ENCODE measurements at regions not wholly inside any gene's neighbourhood (a gene's known extent, or its start where the extent isn't known, plus 50 kb on each side); places are given as distances from the start of the nearest gene placed in this dataset.

DNA sequence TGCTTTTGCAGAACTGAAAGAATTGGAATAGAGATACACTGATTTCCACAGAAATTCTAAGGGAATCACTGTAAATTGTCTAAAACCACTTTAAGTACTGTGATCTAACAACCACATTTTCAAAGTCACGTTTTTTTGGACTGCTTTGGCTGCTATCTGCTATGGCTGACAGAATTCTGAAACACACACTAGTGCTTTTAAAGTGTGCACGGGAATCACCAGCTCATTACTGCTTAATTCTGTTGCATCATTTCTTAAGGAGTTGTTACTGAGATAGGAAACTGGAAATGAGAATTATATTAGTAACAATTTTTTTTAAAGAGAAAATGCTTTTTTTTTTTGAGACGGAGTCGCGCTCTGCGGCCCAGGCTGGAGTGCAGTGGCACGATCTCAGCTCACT is 716.5 kb upstream of the NRSN1 start:
- Histone ChIP-seq H3K4me1 (ENCODE audit: insufficient read depth, low read length, poor library complexity, severe bottlenecking) (peaks cover 23% of the 10 kb centered on the region), H3K27me3 (ENCODE audit: insufficient read depth, low read length, poor library complexity, severe bottlenecking) (no peaks in the 10 kb centered on the region), H3K4me3 (ENCODE audit: low read length, poor library complexity, severe bottlenecking) (no peak overlapping the region), H3K4me2 (ENCODE audit: low read depth, low read length, poor library complexity, severe bottlenecking) (no peak overlapping the region), H3K9ac (ENCODE audit: low read depth, low read length, poor library complexity, severe bottlenecking) (no peak overlapping the region), H2AFZ (ENCODE audit: low read length) (no peak overlapping the region), H3K79me2 (ENCODE audit: insufficient read depth, low read length) (no peaks in the 10 kb centered on the region), H4K20me1 (ENCODE audit: insufficient read depth, low read length, poor library complexity, severe bottlenecking) (no peaks in the 10 kb centered on the region), H3F3A (ENCODE audit: low read depth) (no peaks in the 10 kb centered on the region), H3K9me3 (ENCODE audit: insufficient read depth, low read depth, low read length) (no peaks in the 10 kb centered on the region), H3K9me2 (replicated peaks; ENCODE audit: low read depth, low read length) (no peaks in the 10 kb centered on the region), H3K36me3 (ENCODE audit: insufficient read depth, low read length) (no peaks in the 10 kb centered on the region)
- TF ChIP-seq, protein P1, sequence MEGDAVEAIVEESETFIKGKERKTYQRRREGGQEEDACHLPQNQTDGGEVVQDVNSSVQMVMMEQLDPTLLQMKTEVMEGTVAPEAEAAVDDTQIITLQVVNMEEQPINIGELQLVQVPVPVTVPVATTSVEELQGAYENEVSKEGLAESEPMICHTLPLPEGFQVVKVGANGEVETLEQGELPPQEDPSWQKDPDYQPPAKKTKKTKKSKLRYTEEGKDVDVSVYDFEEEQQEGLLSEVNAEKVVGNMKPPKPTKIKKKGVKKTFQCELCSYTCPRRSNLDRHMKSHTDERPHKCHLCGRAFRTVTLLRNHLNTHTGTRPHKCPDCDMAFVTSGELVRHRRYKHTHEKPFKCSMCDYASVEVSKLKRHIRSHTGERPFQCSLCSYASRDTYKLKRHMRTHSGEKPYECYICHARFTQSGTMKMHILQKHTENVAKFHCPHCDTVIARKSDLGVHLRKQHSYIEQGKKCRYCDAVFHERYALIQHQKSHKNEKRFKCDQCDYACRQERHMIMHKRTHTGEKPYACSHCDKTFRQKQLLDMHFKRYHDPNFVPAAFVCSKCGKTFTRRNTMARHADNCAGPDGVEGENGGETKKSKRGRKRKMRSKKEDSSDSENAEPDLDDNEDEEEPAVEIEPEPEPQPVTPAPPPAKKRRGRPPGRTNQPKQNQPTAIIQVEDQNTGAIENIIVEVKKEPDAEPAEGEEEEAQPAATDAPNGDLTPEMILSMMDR (conservative IDR thresholded peaks at IDR 0.05; ENCODE audit: low read length) = no peak
- no peak for TF ChIP-seq EZH2phosphoT487 (IDR thresholded peaks at IDR 0.05; ENCODE audit: borderline replicate concordance)

DNA sequence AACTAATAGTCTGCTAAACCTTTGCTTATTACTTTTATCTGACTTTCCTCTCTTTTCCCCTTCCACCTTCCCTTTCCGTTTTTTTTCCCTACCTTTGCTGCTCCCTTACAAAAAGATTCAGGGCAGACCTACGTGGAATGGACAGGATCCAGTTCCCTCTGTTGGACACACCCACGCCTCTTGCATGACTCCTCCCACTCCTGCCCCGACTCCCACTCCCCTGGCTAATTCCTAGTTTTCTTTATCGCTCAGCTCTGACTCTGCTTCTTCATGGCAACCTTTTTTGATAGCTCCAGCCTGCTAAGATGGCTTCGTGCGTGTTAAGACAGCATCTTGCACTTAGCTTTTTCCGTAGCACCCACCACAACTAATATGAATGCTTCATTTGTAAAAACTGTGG is 715.6 kb upstream of the NRSN1 start:
- H3K4me3 ChIP-seq (ENCODE audit: low read length, poor library complexity, severe bottlenecking) = no peak overlapping the region
- H3F3A ChIP-seq (ENCODE audit: low read depth) = no peaks in the 10 kb centered on the region
- no peaks in the 10 kb centered on the region for H3K36me3 ChIP-seq (ENCODE audit: insufficient read depth, low read length)
- H3K9me2 ChIP-seq (replicated peaks; ENCODE audit: low read depth, low read length) = no peaks in the 10 kb centered on the region
- H3K79me2 ChIP-seq (ENCODE audit: insufficient read depth, low read length) = no peaks in the 10 kb centered on the region
- no peaks in the 10 kb centered on the region for H3K9me3 ChIP-seq (ENCODE audit: insufficient read depth, low read depth, low read length)
- H3K4me2 ChIP-seq (ENCODE audit: low read depth, low read length, poor library complexity, severe bottlenecking) = no peak overlapping the region
- TF ChIP-seq EZH2phosphoT487 (IDR thresholded peaks at IDR 0.05; ENCODE audit: borderline replicate concordance) = no peak
- TF ChIP-seq, protein P1 (conservative IDR thresholded peaks at IDR 0.05; ENCODE audit: low read length) = no peak
- H3K4me1 ChIP-seq (ENCODE audit: insufficient read depth, low read length, poor library complexity, severe bottlenecking) = peaks cover 23% of the 10 kb centered on the region
- H3K27me3 ChIP-seq (ENCODE audit: insufficient read depth, low read length, poor library complexity, severe bottlenecking) = no peaks in the 10 kb centered on the region
- no peak overlapping the region for H2AFZ ChIP-seq (ENCODE audit: low read length)
- H3K9ac ChIP-seq (ENCODE audit: low read depth, low read length, poor library complexity, severe bottlenecking) = no peak overlapping the region
- no peaks in the 10 kb centered on the region for H4K20me1 ChIP-seq (ENCODE audit: insufficient read depth, low read length, poor library complexity, severe bottlenecking)

DNA sequence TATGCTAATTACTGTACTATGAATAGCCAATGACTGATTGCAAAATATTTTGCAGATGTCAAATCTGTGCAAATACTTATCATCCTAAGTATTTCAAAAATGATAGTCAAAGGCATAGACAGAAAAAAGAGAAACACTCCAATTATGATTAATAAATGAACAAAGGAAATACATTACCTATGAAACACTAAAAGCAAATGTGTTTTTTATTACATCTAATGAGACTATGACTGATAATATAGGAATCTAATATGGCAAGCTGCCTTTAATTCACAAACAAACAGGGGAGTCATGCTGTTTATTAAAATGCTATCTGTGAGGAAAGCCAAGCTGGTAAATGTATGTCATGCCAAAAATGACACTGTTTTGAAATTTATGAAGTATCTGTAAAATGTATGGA is 713.2 kb upstream of the NRSN1 start:
- Histone ChIP-seq H3K4me3 (ENCODE audit: low read length, poor library complexity, severe bottlenecking) (no peak overlapping the region), H3K9ac (ENCODE audit: low read depth, low read length, poor library complexity, severe bottlenecking) (no peak overlapping the region), H3K79me2 (ENCODE audit: insufficient read depth, low read length) (no peaks in the 10 kb centered on the region), H3K4me1 (ENCODE audit: insufficient read depth, low read length, poor library complexity, severe bottlenecking) (peaks cover 13% of the 10 kb centered on the region), H3K4me2 (ENCODE audit: low read depth, low read length, poor library complexity, severe bottlenecking) (no peak overlapping the region), H3K36me3 (ENCODE audit: insufficient read depth, low read length) (no peaks in the 10 kb centered on the region), H2AFZ (ENCODE audit: low read length) (no peak overlapping the region), H3K27me3 (ENCODE audit: insufficient read depth, low read length, poor library complexity, severe bottlenecking) (no peaks in the 10 kb centered on the region), H3F3A (ENCODE audit: low read depth) (no peaks in the 10 kb centered on the region), H3K9me3 (ENCODE audit: insufficient read depth, low read depth, low read length) (no peaks in the 10 kb centered on the region), H4K20me1 (ENCODE audit: insufficient read depth, low read length, poor library complexity, severe bottlenecking) (no peaks in the 10 kb centered on the region), H3K9me2 (replicated peaks; ENCODE audit: low read depth, low read length) (no peaks in the 10 kb centered on the region)
- no peak for TF ChIP-seq EZH2phosphoT487 (IDR thresholded peaks at IDR 0.05; ENCODE audit: borderline replicate concordance)
- TF ChIP-seq, protein P1 (conservative IDR thresholded peaks at IDR 0.05; ENCODE audit: low read length) = no peak

All from Loucy (cell line).